Activated CD8-positive, alpha-beta memory T cell treated with anti-CD3 and anti-CD28 coated beads for 4 hours (primary cell): ENCODE measurements at regions not wholly inside any gene's neighbourhood (a gene's known extent, or its start where the extent isn't known, plus 50 kb on each side); places are given as distances from the start of the nearest gene placed in this dataset.

Experiments
- DNase-seq, 2 donors: peaks; one replicate each; pipeline ENCODE4 v3.0.0-alpha.2; 2020; ENCODE audit warnings: low read depth in 2 of 2

- no peak for DNase-seq
Observed at GRCh38 chr2:177108890-177109289, 103.7 kb upstream of the HNRNPA3 start.

GRCh38 chr2:177114712-177115111 is 97.9 kb upstream of the HNRNPA3 start:
- DNase-seq = no peak

GRCh38 chr2:177117755-177118154 is 94.8 kb upstream of the HNRNPA3 start:
- DNase-seq = no peak

DNA sequence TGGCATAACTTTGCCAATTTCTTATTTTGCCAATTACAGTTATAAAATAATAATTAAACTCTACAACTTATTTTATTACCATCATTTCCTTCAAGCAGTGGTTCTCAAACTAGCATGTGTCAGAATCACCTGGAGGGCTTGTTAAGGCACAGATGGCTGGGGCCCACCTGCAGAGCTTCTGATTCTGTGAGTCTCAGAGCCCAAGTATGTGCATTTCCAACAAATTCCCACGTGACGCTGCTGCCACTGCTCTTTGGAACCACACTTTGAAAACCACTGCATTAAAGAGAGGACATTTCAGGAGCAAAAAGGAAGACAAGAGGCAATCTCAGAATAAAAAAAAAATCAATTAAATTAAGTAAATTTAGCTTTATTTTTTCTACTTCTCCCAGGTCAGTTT is 94.0 kb upstream of the HNRNPA3 start:
- no peak for DNase-seq

- DNase-seq = no peak
Observed at GRCh38 chr2:177119099-177119498, 93.5 kb upstream of the HNRNPA3 start.

DNA sequence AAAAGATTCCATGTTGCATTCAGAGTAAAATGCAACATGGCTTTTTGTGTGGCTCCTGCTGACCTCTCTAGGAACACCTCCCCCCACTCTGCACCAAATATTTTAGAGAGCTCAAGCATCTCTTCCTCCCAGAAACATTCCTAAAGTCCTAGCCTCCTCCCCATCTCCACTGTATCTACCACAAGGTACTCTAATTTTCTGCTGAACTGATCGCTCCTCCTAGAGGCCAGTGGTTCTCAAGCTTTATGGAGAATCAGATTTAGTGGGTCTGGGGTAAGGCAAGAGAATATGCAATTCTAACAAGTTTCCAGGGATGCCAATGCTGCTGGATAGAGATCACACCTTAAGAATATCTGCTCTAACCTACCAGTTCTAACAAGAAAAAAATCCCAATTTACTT is 89.5 kb upstream of the HNRNPA3 start:
- DNase-seq = no peak

DNA sequence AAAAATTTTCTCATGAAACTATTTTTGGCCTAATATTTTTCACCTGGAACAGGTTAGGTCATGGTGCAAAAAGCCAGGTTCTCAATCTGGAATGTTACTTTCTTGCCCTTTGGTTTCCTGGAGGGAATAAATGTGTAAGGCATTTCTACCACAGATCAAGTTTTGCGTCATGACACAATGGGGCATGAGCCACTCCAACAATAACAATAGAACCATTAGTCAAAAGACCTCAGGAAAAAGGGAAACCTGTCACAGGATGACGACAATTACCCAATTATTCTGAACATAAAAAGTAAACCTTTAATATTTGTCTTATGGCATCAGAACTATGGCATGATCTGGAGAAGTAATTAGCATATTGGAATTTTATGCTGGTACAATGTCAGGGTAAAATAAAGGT is 88.2 kb upstream of the HNRNPA3 start:
- DNase-seq = no peak

GRCh38 chr2:177127821-177128220 is 84.8 kb upstream of the HNRNPA3 start:
- DNase-seq = no peak

DNA sequence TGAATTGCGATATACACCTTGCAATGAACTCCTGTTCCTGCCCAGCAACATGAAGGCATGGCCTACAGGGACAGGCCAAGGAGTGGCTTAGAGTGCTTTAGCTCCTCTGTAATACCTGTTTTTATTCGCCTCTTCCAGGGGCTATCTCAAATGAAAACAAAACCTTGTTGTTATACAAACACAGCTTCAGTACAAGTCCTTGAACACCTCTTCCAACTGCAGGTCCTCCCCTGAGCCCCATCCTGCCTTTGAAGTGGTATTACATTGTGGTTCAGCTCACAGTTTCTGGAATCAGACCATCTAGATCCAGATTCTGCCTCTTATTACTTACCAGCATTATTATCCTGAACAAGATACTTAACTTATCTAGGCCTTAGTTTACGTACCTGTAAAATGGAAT is 83.0 kb upstream of the HNRNPA3 start:
- DNase-seq = no peak

GRCh38 chr2:177131858-177132257 is 80.7 kb upstream of the HNRNPA3 start:
- DNase-seq = no peak

DNA sequence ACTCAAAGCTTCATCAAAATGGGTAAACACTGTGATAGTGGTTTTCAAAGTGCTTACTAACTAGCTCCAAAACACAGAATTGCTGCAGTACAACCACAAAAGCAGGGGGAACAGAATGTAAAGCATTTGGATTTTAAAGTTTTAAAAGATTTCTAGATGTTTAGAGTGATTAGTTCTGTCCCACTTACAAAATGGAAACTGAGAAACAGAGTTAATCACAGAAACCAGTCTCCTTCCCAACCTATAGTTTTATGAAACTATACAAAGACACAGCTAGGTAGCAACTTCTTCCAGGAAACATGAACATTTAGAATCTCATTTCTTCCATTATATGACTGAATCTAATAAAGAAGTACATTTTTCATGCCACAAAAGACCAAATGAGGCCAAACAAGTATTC is 73.8 kb upstream of the HNRNPA3 start:
- no peak for DNase-seq

GRCh38 chr2:177141866-177142265 is 70.7 kb upstream of the HNRNPA3 start:
- DNase-seq = no peak

DNA sequence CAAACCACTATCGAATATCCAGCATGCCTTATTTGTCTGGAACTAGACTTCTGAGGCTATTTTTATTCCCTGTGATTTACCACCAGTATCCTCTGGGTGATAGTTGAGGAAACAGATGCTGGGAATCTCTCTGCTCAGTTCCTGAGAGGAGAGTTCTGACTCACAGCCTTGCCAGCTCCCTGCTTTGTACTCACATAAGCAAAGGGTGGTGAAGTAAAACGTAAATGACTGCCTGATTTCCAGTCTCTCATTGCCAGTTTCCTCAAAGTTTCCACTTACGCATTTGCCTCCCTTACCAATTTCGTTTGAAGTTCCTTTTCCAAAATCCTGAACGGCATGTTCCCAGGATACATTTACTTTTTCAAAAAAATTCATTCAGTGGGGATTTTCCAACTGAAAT is 69.2 kb upstream of the HNRNPA3 start:
- no peak for DNase-seq

GRCh38 chr2:177147093-177147694 is 65.4 kb upstream of the HNRNPA3 start:
- DNase-seq = no peak

DNA sequence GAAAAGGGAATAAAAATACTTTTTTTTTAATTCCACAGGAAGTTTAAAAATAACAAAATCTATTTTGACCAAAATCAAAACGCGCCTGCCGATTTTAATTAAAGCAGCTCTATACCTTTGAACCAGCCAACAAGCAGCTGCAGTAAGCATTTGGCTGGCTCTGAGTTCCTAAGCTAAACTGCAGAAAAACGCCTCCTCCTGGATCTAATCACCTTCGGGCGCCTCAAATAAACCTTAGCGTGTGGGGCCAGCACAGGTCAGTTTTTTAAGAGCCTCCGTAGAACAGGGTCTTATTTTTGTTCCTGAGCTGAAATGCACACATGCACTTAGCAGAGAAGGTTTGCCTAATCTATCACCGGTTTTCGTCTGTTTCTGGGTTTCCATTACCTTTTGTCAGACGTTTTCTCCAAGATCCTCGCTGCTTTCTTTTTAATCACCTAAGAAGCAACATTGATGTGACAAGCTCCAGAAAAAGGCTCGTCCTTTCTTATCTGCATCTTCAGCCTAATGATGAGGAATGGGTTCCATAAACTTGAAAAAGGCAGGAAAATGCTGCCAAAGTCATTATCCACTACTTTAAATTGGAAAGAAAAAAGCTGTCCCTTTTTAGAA is 64.7 kb upstream of the HNRNPA3 start:
- DNase-seq = no peak

DNA sequence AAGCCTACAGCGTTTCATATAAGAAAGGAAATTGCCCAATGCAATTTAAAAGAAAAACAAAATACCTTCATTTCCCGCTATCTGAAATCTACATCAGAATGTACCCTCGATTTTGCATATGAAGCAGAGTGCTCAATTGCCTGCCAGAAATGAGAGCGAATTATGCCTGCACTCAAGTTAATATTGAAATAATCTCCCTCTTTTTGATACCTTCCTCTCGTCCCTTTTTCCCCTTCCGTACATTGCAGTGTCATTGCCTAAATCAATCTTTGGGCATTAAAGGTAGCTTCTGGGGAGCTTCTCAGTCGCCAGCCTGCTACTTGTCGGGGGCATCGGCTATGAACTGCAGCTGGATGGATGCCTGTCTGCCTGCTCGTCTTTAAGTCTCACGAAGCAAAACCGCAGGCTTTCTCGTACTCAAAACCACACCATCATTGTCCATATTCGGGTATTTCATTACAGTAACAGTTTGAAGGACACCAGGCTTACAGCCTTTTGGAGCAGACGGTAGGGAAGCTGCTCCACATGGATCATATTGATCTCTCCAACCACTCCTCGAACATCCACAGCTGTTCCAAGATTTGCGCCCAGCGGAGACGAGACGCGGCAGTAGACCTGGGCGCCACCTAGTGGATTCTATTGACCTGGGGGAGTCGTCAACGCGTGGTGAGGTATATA is 64.0 kb upstream of the HNRNPA3 start:
- peak; percentile 33 to 57 for DNase-seq

- no peak for DNase-seq
Observed at GRCh38 chr2:177149155-177149503, 63.5 kb upstream of the HNRNPA3 start.

- no peak for DNase-seq
Observed at GRCh38 chr2:177153805-177154204, 58.8 kb upstream of the HNRNPA3 start.

- no peak for DNase-seq
Observed at GRCh38 chr2:177154809-177155208, 57.8 kb upstream of the HNRNPA3 start.

DNA sequence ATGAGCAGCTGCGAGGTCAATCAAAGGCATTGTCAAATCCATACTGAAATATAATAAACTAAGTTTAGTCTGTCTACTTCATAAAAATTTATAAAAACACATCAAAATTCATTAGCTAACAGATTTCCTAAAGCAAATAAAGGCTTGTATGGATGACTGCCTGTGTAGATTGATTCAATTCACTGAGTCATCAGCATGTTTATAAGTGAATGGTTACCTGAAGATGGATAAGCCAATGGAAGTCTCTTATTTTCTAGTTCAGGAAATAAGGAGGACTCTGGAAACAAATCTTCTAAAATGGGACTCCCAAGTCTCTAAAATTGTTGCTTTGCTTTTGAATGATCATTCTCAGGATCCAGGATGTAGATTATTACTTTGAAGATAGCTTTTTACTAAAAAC is 57.0 kb upstream of the HNRNPA3 start:
- DNase-seq = no peak

DNA sequence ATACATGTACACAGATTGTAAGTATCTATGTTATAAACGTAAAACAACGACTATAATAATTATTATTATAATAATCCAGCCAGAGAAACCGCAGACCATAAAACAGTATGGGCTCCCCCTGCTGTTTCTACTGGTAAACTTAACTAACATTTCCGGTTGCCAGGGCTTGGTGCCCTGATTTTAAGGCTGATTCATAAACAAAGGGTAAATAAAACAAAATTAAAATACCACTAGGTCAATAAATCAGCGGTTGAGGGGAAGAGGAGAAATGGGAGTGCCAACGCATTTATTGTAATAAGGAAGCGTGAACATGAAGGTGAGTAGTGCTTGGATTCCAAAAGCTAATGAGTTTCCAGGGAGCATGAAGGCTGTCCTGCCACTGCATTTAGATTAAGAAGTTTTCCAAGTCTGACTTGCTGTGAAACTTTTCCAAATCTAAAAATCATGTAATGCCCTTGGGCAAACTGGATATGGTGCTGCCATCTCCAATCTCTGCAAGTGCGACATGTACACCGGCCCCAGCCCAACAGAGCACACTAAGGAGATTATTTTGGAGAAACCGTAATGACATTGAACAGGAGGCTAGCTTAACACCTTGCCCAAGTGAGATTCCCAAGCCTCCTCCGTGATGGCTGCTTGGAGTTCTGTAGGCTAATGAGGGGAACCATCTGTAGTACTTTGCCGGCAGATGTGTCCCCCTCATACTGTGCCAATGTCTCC is 50.7 kb upstream of the HNRNPA3 start:
- DNase-seq = no peak
